GM12872 (cell line): ENCODE measurements at regions not wholly inside any gene's neighbourhood (a gene's known extent, or its start where the extent isn't known, plus 50 kb on each side); places are given as distances from the start of the nearest gene placed in this dataset.

Experiments used
- TF ChIP-seq, protein P1 (sequence below): IDR thresholded peaks from 3 replicates; pipeline ENCODE4 v1.5.1; 2011; ENCODE audit warnings: low read depth, mild to moderate bottlenecking, low read length, moderate library complexity; ENCODE audit not compliant: insufficient read depth

GRCh38 chr5:144864118-144864517, 693.4 kb downstream of the KCTD16 start:
- TF ChIP-seq, protein P1, sequence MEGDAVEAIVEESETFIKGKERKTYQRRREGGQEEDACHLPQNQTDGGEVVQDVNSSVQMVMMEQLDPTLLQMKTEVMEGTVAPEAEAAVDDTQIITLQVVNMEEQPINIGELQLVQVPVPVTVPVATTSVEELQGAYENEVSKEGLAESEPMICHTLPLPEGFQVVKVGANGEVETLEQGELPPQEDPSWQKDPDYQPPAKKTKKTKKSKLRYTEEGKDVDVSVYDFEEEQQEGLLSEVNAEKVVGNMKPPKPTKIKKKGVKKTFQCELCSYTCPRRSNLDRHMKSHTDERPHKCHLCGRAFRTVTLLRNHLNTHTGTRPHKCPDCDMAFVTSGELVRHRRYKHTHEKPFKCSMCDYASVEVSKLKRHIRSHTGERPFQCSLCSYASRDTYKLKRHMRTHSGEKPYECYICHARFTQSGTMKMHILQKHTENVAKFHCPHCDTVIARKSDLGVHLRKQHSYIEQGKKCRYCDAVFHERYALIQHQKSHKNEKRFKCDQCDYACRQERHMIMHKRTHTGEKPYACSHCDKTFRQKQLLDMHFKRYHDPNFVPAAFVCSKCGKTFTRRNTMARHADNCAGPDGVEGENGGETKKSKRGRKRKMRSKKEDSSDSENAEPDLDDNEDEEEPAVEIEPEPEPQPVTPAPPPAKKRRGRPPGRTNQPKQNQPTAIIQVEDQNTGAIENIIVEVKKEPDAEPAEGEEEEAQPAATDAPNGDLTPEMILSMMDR, result no peak

DNA sequence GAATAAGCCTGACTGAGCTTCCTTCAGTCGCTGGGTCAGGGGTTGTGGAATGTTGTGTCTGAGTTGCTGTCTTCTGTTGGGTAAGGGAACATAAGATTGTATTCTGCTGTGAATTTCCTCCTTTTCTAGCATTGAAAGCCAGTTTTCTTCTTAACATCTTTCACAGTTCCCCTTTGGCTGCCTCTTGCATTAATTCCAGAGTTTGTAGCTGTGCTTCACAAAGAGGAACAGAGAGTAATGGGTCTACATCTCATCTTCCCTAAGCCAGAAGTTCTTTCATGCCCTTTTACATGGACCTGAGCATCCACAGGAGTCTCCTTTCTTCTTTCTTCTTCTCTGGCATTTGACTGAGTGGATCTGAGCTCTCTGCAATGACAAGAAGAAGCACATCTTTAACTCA, 686.8 kb downstream of the KCTD16 start:
- TF ChIP-seq, protein P1, result no peak

- TF ChIP-seq, protein P1, result no peak
These were observed 673.4 kb downstream of the KCTD16 start for GRCh38 chr5:144844086-144844485.

GRCh38 chr5:144832416-144832815, 661.7 kb downstream of the KCTD16 start:
- TF ChIP-seq, protein P1, result no peak

DNA sequence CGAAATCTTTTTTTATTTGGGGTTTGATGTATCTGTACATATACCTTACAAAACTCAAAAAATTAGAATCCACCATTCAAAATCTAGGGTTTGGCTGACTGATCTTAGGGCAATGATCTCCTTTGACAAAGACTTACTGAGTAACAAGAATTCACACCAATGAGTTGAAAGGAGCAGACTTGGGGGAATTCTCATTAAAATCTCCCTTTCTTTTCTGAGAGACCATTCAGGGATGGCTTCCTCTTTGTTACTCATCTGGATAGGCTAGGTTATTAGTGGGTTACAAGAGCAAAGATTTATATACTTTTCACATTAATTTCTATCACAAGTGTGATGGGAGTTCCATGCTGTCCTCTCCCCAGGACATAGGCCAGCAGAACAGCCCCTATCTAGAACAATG, 661.0 kb downstream of the KCTD16 start:
- TF ChIP-seq, protein P1, result no peak

DNA sequence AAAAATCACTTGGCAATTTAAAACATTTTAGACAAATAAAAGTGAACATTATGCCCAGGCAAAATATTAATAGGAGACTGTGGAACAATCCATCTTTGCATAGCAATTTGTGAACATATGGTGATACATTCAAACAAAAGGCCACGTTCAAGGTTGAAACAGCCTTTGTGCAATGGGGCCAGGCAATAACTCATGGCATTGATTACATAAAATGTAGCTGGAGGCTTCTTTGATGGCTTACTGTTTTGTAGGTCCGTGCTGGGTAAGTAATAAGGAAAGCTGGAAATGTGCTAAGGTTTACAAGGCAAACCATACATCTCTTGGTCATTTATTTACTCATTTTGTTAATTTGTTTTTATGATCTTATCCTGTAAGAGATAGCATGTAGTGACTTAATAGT, 651.8 kb downstream of the KCTD16 start:
- TF ChIP-seq, protein P1, result no peak

GRCh38 chr5:144820278-144820677, 649.6 kb downstream of the KCTD16 start:
- TF ChIP-seq, protein P1, result no peak

GRCh38 chr5:144815131-144815530, 644.5 kb downstream of the KCTD16 start:
- TF ChIP-seq, protein P1, result no peak
